ENCODE measurements at regions not wholly inside any gene's neighbourhood (a gene's known extent, or its start where the extent isn't known, plus 50 kb on each side); places are given as distances from the start of the nearest gene placed in this dataset.

- FAIRE-seq (no peak), DNase-seq (ENCODE audit: low read depth, low spot score) (no peak)
- H3K27ac ChIP-seq (ENCODE audit: control insufficient read depth, insufficient read depth, low read length) = no peak overlapping the region
- H3K9me1 ChIP-seq (ENCODE audit: control insufficient read depth, extremely low read depth, insufficient read depth, low read length) = no peaks in the 10 kb centered on the region
- no peaks in the 10 kb centered on the region for H3K27me3 ChIP-seq (ENCODE audit: control insufficient read depth, extremely low read depth, insufficient read depth, low read length)
- H3K79me2 ChIP-seq (ENCODE audit: control insufficient read depth, insufficient read depth, low read length) = no peaks in the 10 kb centered on the region
- H4K20me1 ChIP-seq (ENCODE audit: control insufficient read depth, extremely low read depth, insufficient read depth, low read length) = no peaks in the 10 kb centered on the region
- dilution Hi-C loops (cut with MboI; ENCODE audit: extremely low pct_ligation_motif_present, low sequenced_read_pairs) = no loop called here
- H3K4me2 ChIP-seq (ENCODE audit: control insufficient read depth, extremely low read depth, insufficient read depth, low read depth, low read length) = no peak overlapping the region
- no peak overlapping the region for H3K9ac ChIP-seq (ENCODE audit: control insufficient read depth, extremely low read depth, insufficient read depth, low read length)
- H3K4me3 ChIP-seq (ENCODE audit: control insufficient read depth in 2 of 3, extremely low read depth in 1 of 3, insufficient read depth in 2 of 3, low read depth in 1 of 3, low read length in 3 of 3) = no peak overlapping the region
- TF ChIP-seq, protein P1, sequence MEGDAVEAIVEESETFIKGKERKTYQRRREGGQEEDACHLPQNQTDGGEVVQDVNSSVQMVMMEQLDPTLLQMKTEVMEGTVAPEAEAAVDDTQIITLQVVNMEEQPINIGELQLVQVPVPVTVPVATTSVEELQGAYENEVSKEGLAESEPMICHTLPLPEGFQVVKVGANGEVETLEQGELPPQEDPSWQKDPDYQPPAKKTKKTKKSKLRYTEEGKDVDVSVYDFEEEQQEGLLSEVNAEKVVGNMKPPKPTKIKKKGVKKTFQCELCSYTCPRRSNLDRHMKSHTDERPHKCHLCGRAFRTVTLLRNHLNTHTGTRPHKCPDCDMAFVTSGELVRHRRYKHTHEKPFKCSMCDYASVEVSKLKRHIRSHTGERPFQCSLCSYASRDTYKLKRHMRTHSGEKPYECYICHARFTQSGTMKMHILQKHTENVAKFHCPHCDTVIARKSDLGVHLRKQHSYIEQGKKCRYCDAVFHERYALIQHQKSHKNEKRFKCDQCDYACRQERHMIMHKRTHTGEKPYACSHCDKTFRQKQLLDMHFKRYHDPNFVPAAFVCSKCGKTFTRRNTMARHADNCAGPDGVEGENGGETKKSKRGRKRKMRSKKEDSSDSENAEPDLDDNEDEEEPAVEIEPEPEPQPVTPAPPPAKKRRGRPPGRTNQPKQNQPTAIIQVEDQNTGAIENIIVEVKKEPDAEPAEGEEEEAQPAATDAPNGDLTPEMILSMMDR (optimal IDR thresholded peaks at IDR 0.05 in 1 of 3, IDR thresholded peaks at IDR 0.05 in 1 of 3, conservative IDR thresholded peaks at IDR 0.05 in 1 of 3; ENCODE audit: extremely low read depth in 1 of 3, insufficient read depth in 2 of 3, low read length in 3 of 3) = no peak
- TF ChIP-seq EZH2 (IDR thresholded peaks at IDR 0.05; ENCODE audit: low read length) = no peak
- H3K4me1 ChIP-seq (ENCODE audit: control insufficient read depth, extremely low read depth, insufficient read depth, low read length) = no peaks in the 10 kb centered on the region
- no peak overlapping the region for H2AFZ ChIP-seq (ENCODE audit: control insufficient read depth, low read length)
- no peaks in the 10 kb centered on the region for H3K36me3 ChIP-seq (ENCODE audit: control insufficient read depth in 2 of 2, extremely low read depth in 1 of 2, insufficient read depth in 2 of 2, low read length in 2 of 2)
- H3K9me3 ChIP-seq (ENCODE audit: control insufficient read depth, low read depth, low read length) = no peaks in the 10 kb centered on the region
Observed at GRCh38 chr2:19176172-19176852, 182.1 kb downstream of the OSR1 start.

DNA sequence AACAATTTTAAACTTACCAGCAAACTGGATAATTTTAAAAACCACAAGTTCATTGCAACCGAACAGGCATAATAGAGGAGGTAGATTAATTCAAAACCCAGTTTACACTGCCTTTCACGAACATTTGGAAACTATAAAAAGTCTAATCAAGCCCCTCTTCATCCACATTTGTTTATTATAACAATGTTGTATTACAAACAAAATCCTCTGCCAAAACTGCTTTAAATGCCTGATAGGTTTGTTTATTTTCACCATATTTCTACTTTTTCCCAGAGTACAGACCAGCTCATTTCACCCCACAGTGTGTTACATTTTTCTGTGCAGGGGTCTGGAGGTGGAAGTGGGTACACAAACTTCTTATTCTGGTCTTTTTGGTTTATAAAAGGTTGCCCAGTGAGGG, 184.2 kb downstream of the OSR1 start:
- DNase-seq (ENCODE audit: low read depth, low spot score) (no peak), FAIRE-seq (no peak)
- dilution Hi-C loops (cut with MboI; ENCODE audit: extremely low pct_ligation_motif_present, low sequenced_read_pairs) = no loop called here
- TF ChIP-seq, protein P1 (optimal IDR thresholded peaks at IDR 0.05 in 1 of 3, IDR thresholded peaks at IDR 0.05 in 1 of 3, conservative IDR thresholded peaks at IDR 0.05 in 1 of 3; ENCODE audit: extremely low read depth in 1 of 3, insufficient read depth in 2 of 3, low read length in 3 of 3) = no peak
- no peak for TF ChIP-seq EZH2 (IDR thresholded peaks at IDR 0.05; ENCODE audit: low read length)
- H3K27me3 ChIP-seq (ENCODE audit: control insufficient read depth, extremely low read depth, insufficient read depth, low read length) = no peaks in the 10 kb centered on the region
- no peak overlapping the region for H3K9ac ChIP-seq (ENCODE audit: control insufficient read depth, extremely low read depth, insufficient read depth, low read length)
- no peak overlapping the region for H3K4me2 ChIP-seq (ENCODE audit: control insufficient read depth, extremely low read depth, insufficient read depth, low read depth, low read length)
- no peaks in the 10 kb centered on the region for H3K4me1 ChIP-seq (ENCODE audit: control insufficient read depth, extremely low read depth, insufficient read depth, low read length)
- no peak overlapping the region for H3K4me3 ChIP-seq (ENCODE audit: control insufficient read depth in 2 of 3, extremely low read depth in 1 of 3, insufficient read depth in 2 of 3, low read depth in 1 of 3, low read length in 3 of 3)
- H3K79me2 ChIP-seq (ENCODE audit: control insufficient read depth, insufficient read depth, low read length) = no peaks in the 10 kb centered on the region
- H2AFZ ChIP-seq (ENCODE audit: control insufficient read depth, low read length) = no peak overlapping the region
- no peak overlapping the region for H3K27ac ChIP-seq (ENCODE audit: control insufficient read depth, insufficient read depth, low read length)
- H3K9me3 ChIP-seq (ENCODE audit: control insufficient read depth, low read depth, low read length) = no peaks in the 10 kb centered on the region
- no peaks in the 10 kb centered on the region for H3K36me3 ChIP-seq (ENCODE audit: control insufficient read depth in 2 of 2, extremely low read depth in 1 of 2, insufficient read depth in 2 of 2, low read length in 2 of 2)
- no peaks in the 10 kb centered on the region for H3K9me1 ChIP-seq (ENCODE audit: control insufficient read depth, extremely low read depth, insufficient read depth, low read length)
- H4K20me1 ChIP-seq (ENCODE audit: control insufficient read depth, extremely low read depth, insufficient read depth, low read length) = no peaks in the 10 kb centered on the region

All from keratinocyte (primary cell).